ENCODE measurements at regions not wholly inside any gene's neighbourhood (a gene's known extent, or its start where the extent isn't known, plus 50 kb on each side); places are given as distances from the start of the nearest gene placed in this dataset.
A peak's percentile ranks its signal among the peaks of the same experiment; 100 is the strongest.
"Not testable (repeated sequence)": the region's sequence is repeated elsewhere in the genome, so short reads cannot be mapped to it uniquely, and the experiment has no call there.

DNA sequence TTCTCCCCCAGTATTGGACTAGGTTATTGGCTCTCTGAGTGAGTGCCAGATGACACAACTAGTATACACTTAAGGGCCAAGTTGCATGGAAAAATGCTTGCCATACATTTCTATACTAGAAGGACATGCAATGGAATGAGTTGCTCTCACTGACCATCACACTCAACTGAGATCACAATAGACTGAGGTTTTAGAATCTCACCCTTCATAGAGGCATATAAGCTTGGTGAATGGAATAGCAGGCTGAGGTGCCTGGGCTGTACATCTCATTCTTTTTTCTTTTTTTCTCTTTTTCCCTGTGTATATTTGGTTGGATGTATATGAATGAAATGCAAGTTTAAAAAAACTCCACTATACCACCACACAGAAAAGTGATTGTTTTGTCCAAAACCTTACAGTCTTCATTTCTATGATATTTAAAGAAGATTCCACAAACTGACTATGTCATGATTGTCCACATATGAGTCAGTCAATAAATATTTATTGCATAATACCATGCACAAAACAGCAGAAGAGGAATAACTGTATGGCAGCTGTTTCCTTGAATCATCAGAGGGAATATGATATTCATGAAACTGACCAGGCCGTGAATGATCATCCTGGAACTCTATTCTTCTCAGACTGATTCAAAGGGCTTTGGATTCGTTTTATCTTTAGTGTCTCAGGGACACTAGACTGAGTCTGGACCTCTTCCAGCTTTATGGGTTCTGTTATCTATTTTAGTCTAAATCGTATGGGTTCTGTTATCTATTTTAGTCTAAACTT, 122.6 kb upstream of the STK17B start:
- H3K4me3 ChIP-seq (ENCODE audit: low read length): peak overlapping the region; percentile 28
- no peaks in the 10 kb centered on the region for H3K9me3 ChIP-seq (replicated peaks; ENCODE audit: low read length)
- H3K36me3 ChIP-seq (ENCODE audit: insufficient read depth, low read length): no peaks in the 10 kb centered on the region
- H3K4me2 ChIP-seq (ENCODE audit: low read length): peak overlapping the region; percentile 60
- peaks cover 37% of the 10 kb centered on the region for H3K4me1 ChIP-seq (ENCODE audit: control insufficient read depth, insufficient read depth, low read length)
- no peaks in the 10 kb centered on the region for H3K27me3 ChIP-seq (ENCODE audit: control insufficient read depth, insufficient read depth, low read length)
- peak overlapping the region; percentile 62 for H3K9ac ChIP-seq (ENCODE audit: low read depth, low read length)

DNA sequence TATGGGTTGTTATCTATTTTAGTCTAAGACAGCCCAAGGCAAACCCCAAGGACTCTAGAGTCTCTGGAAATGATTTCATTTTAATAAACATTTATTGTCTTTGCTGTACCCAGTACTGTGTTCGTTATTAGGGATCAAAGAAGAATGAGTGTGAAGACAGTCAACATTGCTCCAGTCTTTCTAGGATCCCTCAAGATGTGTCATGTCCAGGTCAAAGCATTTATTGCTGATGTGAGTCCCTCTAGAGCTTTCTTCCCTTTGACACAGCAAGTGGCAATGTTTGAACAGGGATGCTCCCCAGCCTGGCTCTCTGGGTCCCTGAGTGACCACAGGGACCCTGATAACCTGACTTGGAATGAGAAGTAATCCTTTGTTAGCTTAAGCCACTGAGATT, 123.1 kb upstream of the STK17B start:
- no peaks in the 10 kb centered on the region for H3K36me3 ChIP-seq (ENCODE audit: insufficient read depth, low read length)
- peak overlapping the region; percentile 17 for H3K4me3 ChIP-seq (ENCODE audit: low read length)
- H3K4me2 ChIP-seq (ENCODE audit: low read length): peak overlapping the region; percentile 58
- H3K4me1 ChIP-seq (ENCODE audit: control insufficient read depth, insufficient read depth, low read length): peaks cover 37% of the 10 kb centered on the region
- H3K27me3 ChIP-seq (ENCODE audit: control insufficient read depth, insufficient read depth, low read length): no peaks in the 10 kb centered on the region
- H3K9me3 ChIP-seq (replicated peaks; ENCODE audit: low read length): no peaks in the 10 kb centered on the region
- peak overlapping the region; percentile 62 for H3K9ac ChIP-seq (ENCODE audit: low read depth, low read length)

DNA sequence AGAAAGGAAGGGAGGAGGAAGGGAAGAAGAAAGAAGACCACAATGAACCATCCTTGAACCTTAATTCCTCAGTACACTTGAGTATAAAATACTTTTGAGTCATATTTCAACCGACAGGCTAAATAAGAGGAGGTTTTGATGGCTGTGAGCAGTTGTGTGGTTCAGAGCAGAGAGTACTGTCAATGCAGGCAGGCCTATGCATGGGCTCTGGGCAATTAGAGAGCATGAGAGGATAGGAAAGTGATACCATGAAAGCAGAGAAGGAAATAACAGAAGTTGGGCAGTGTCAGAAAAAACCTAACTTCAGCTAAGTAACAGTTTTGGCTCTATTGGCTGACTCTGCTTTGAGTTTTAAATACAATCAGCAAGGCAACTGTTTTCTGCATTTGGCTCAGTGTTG, 123.6 kb upstream of the STK17B start:
- Histone ChIP-seq H3K9ac (ENCODE audit: low read depth, low read length) (peak overlapping the region; percentile 62), H3K4me1 (ENCODE audit: control insufficient read depth, insufficient read depth, low read length) (peaks cover 37% of the 10 kb centered on the region), H3K4me2 (ENCODE audit: low read length) (peak overlapping the region; percentile 58), H3K36me3 (ENCODE audit: insufficient read depth, low read length) (no peaks in the 10 kb centered on the region), H3K4me3 (ENCODE audit: low read length) (peak overlapping the region; percentile 17), H3K27me3 (ENCODE audit: control insufficient read depth, insufficient read depth, low read length) (no peaks in the 10 kb centered on the region), H3K9me3 (replicated peaks; ENCODE audit: low read length) (no peaks in the 10 kb centered on the region)

DNA sequence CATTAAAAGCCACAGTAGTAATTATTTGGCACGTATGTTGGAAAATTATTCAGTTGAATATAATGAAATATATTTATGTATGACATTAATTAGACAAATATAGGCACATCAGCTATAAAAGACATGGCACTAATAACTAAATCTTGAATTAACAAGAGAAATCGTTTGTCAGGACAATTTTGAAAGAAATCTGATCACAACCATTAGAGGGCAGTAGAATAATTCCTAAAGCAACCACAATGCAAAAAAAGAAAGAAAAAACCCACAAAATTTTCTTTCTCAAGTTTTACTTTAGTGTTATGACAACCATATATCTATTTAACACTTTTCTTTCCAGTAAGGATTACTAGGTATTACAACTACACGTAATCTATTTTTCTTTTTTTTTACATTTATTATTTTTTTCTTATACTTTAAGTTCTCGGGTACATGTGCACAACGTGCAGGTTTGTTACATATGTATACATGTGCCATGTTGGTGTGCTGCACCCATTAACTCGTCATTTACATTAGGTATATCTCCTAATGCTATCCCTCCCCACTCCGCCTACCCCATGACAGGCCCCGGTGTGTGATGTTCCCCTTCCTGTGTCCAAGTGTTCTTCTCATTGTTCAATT, 126.8 kb upstream of the STK17B start:
- not testable (repeated sequence) for H3K9me3 ChIP-seq (replicated peaks; ENCODE audit: low read length); H3K36me3 ChIP-seq (ENCODE audit: insufficient read depth, low read length)

DNA sequence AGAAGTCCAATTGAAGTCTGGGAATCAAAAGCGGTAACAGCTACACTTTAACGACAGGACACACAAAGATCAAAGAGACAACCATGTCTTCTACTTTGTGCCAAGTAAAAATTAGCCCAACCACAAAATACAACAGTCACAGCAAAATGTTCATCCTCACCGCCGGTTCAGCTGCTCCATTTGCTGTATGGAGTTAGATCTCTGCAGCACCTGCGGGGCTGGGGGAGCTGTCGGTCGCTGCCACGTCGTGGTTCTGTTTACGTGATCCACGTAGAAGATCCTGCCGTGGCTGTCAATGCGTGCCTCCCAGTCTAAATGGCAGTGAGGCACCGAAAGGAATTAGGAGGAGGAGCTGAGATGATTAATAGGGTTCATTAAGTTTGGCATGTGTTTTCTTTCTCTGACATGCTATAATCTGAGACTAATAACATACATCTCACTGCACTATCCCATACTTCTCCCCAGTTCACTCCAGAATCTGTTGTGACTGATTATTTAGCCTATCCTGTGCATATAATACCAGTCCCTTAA, 136.5 kb upstream of the STK17B start:
- Histone ChIP-seq H3K9ac (ENCODE audit: low read depth, low read length) (no peak overlapping the region), H3K36me3 (ENCODE audit: insufficient read depth, low read length) (no peaks in the 10 kb centered on the region), H3K27me3 (ENCODE audit: control insufficient read depth, insufficient read depth, low read length) (no peaks in the 10 kb centered on the region)

More for the DNA sequence above, 126.8 kb upstream of the STK17B start:
- not testable (repeated sequence) for H3K27me3 ChIP-seq (ENCODE audit: control insufficient read depth, insufficient read depth, low read length); H3K4me3 ChIP-seq (ENCODE audit: low read length); H3K4me2 ChIP-seq (ENCODE audit: low read length); H3K9ac ChIP-seq (ENCODE audit: low read depth, low read length)
- peaks cover 22% of the 10 kb centered on the region for H3K4me1 ChIP-seq (ENCODE audit: control insufficient read depth, insufficient read depth, low read length)

DNA sequence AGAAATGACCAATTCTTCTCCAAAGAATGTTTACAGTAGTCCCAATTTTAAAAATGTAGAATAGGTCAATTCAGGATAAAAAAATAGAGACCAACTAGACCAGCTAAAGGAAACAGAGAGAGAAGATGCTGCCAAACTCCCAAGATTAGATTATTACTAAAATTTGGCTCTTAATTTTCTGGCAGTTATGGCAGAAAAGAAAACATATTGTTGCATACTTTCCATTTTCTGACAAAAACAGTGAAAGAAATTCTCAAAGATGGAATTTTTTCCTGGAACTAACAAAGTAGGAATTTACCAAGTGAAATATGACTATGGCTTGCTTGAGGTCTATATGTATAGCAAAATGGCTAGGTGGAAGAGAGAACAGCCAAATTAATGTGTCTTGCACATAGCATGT, 138.3 kb upstream of the STK17B start:
- Histone ChIP-seq H3K4me3 (ENCODE audit: low read length) (no peak overlapping the region), H3K4me2 (ENCODE audit: low read length) (no peak overlapping the region), H3K9ac (ENCODE audit: low read depth, low read length) (no peak overlapping the region), H3K4me1 (ENCODE audit: control insufficient read depth, insufficient read depth, low read length) (peaks cover 3% of the 10 kb centered on the region), H3K27me3 (ENCODE audit: control insufficient read depth, insufficient read depth, low read length) (no peaks in the 10 kb centered on the region), H3K9me3 (replicated peaks; ENCODE audit: low read length) (no peaks in the 10 kb centered on the region), H3K36me3 (ENCODE audit: insufficient read depth, low read length) (no peaks in the 10 kb centered on the region)

More for the DNA sequence above, 136.5 kb upstream of the STK17B start:
- Histone ChIP-seq H3K4me2 (ENCODE audit: low read length) (no peak overlapping the region), H3K4me3 (ENCODE audit: low read length) (no peak overlapping the region), H3K4me1 (ENCODE audit: control insufficient read depth, insufficient read depth, low read length) (no peaks in the 10 kb centered on the region), H3K9me3 (replicated peaks; ENCODE audit: low read length) (no peaks in the 10 kb centered on the region)

DNA sequence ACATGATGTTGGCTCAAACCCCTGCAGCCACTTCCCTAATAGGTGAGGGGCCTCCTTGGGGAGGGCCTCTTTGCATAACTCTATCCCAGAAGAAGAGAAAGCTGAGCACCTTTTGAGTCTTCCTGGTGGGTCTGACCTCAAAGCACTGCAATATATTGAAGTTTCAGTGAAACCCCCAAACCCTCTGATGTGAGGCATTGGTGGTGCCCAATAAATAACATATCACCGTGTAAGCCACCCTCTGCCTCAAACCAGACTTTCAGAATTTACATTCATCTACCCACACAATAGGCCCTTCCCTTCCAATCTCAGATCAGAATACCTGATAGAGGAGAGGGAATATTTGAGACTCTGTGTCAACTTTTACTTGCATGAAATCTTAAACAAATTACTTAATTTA, 142.8 kb upstream of the STK17B start:
- Histone ChIP-seq H3K4me3 (ENCODE audit: low read length) (no peak overlapping the region), H3K36me3 (ENCODE audit: insufficient read depth, low read length) (no peaks in the 10 kb centered on the region), H3K4me2 (ENCODE audit: low read length) (no peak overlapping the region), H3K9me3 (replicated peaks; ENCODE audit: low read length) (no peaks in the 10 kb centered on the region), H3K4me1 (ENCODE audit: control insufficient read depth, insufficient read depth, low read length) (peaks cover 25% of the 10 kb centered on the region), H3K27me3 (ENCODE audit: control insufficient read depth, insufficient read depth, low read length) (no peaks in the 10 kb centered on the region), H3K9ac (ENCODE audit: low read depth, low read length) (no peak overlapping the region)

DNA sequence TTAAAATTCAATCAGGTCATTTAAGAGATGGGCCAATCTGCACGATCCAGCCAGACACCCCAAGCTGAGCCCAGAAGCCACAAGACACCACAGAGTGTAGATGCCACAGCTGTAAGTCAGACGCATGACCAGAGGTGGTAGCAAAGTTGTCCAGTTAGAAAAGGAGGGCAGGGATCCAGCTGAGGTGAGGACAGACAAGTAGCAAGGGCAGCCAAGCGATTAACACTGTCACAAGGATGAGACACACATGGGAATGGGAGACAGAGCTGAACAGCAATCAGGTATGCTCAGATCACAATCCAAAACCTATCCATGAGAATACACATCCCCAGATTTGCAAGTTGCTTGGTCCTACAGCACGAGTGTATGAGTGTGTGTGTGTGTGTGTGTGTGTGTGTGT, 143.4 kb upstream of the STK17B start:
- peaks cover 25% of the 10 kb centered on the region for H3K4me1 ChIP-seq (ENCODE audit: control insufficient read depth, insufficient read depth, low read length)
- H3K4me3 ChIP-seq (ENCODE audit: low read length): no peak overlapping the region
- no peak overlapping the region for H3K9ac ChIP-seq (ENCODE audit: low read depth, low read length)
- no peaks in the 10 kb centered on the region for H3K27me3 ChIP-seq (ENCODE audit: control insufficient read depth, insufficient read depth, low read length)
- H3K36me3 ChIP-seq (ENCODE audit: insufficient read depth, low read length): no peaks in the 10 kb centered on the region
- H3K4me2 ChIP-seq (ENCODE audit: low read length): no peak overlapping the region
- H3K9me3 ChIP-seq (replicated peaks; ENCODE audit: low read length): no peaks in the 10 kb centered on the region

DNA sequence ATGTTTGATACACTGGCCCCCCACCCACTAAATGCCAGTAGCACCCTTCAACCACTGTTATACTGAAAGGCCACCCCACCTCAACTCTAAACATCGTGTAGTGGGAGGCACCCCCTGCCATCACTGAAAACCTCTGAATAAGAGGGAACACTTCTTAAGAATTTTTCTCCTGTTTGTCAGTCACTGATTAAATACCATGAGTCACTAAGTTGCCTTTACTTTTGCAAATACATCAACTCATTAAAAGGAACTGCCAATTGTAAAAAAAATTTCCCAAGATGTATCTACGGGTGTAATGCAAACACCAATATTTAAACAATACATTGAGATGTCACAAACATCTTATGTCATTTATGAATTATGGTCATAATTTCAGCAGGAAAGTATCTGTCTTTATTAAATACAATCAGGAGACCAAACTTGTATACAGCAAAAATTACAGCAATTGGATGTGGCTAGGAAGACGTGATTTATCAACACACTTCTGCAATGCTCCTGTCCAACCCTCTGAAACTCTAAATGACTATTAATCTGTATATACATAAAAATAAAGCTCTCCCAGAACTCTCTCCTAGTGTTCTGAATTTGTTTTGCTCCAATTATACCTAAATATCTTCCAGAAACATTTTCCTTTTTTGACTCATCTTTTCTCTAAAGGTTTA, 144.1 kb upstream of the STK17B start:
- H3K9me3 ChIP-seq (replicated peaks; ENCODE audit: low read length): no peaks in the 10 kb centered on the region
- no peaks in the 10 kb centered on the region for H3K36me3 ChIP-seq (ENCODE audit: insufficient read depth, low read length)
- H3K9ac ChIP-seq (ENCODE audit: low read depth, low read length): peak overlapping the region; percentile 13
- no peaks in the 10 kb centered on the region for H3K27me3 ChIP-seq (ENCODE audit: control insufficient read depth, insufficient read depth, low read length)
- H3K4me1 ChIP-seq (ENCODE audit: control insufficient read depth, insufficient read depth, low read length): peaks cover 25% of the 10 kb centered on the region
- H3K4me3 ChIP-seq (ENCODE audit: low read length): no peak overlapping the region
- H3K4me2 ChIP-seq (ENCODE audit: low read length): peak overlapping the region; percentile 34

DNA sequence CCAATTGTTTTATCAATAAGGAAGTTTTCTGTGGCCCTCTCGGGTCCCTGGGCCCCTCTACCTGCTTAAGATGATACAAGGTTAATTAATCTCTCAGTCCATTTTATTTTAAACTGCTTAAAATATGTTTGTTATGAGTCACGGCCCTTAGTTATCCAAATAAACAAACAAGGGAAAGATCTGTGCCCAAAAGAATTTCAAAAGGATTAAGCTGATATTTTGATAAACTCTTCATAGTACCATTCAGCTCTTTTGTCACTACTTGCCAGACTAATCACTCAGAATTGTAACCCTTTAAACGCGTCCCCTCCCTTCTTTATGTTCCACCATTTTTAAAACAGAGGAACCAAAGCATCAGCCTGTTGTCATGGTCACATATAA, 144.7 kb upstream of the STK17B start:
- no peak overlapping the region for H3K4me3 ChIP-seq (ENCODE audit: low read length)
- no peaks in the 10 kb centered on the region for H3K27me3 ChIP-seq (ENCODE audit: control insufficient read depth, insufficient read depth, low read length)
- peaks cover 25% of the 10 kb centered on the region for H3K4me1 ChIP-seq (ENCODE audit: control insufficient read depth, insufficient read depth, low read length)
- H3K4me2 ChIP-seq (ENCODE audit: low read length): peak overlapping the region; percentile 34
- H3K9me3 ChIP-seq (replicated peaks; ENCODE audit: low read length): no peaks in the 10 kb centered on the region
- H3K36me3 ChIP-seq (ENCODE audit: insufficient read depth, low read length): no peaks in the 10 kb centered on the region
- H3K9ac ChIP-seq (ENCODE audit: low read depth, low read length): peak overlapping the region; percentile 13

DNA sequence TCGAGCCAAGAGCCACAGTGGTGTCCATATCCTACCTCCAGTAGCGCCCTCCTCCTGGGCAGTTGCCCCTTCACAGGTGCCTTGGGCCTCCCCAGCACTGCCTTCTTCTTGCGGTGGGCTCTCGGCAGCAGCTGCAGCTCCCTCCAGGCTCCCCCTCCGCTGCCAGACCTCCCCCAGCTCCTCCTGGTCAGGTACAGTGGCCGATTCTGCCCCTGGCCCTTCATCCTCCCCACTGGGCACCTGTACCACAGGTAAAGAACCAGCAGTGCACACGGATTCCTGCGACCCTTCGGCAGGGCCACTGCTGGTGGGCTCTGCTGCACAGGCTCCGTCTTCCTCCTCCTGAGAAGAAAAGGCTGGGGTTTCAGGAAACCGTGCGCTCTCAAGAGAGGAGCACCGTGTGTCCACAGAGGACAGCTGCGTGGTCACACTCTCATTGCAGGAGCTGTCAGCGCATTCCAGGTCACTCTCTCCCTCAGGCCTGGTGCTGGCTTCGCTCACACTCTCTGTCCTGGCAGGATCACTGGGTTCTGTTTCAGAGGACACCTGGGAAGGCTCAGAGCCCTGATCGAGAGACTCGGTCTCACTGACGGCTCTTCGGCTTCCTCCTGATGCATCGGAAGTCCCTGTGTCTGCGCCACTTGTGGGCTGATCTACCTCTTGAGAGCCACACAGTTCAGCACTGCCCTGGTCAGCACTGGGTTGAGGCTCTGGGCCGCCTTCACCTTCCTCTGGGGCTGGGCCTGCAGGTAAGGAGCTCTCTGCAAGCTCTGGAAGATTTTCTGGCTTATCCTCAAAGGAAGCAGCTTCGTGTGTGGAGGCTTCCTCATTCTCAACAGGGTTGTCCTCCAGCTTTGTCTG, 147.4 kb upstream of the STK17B start:
- Histone ChIP-seq H3K36me3 (ENCODE audit: insufficient read depth, low read length) (no peaks in the 10 kb centered on the region), H3K27me3 (ENCODE audit: control insufficient read depth, insufficient read depth, low read length) (no peaks in the 10 kb centered on the region), H3K9me3 (replicated peaks; ENCODE audit: low read length) (no peaks in the 10 kb centered on the region), H3K9ac (ENCODE audit: low read depth, low read length) (no peak overlapping the region), H3K4me3 (ENCODE audit: low read length) (no peak overlapping the region), H3K4me2 (ENCODE audit: low read length) (no peak overlapping the region), H3K4me1 (ENCODE audit: control insufficient read depth, insufficient read depth, low read length) (peaks cover 41% of the 10 kb centered on the region)
